ENCODE measurements at regions not wholly inside any gene's neighbourhood (a gene's known extent, or its start where the extent isn't known, plus 50 kb on each side); places are given as distances from the start of the nearest gene placed in this dataset.

- no peak for TF ChIP-seq CTCF (IDR thresholded peaks at IDR 0.05)
- no peak for TF ChIP-seq POLR2A (IDR thresholded peaks at IDR 0.05)
These were observed 1361.9 kb upstream of the ADGRL3 start for GRCh38 chr4:59838236-59838635.
